SJCRH30 (cell line): ENCODE measurements at regions not wholly inside any gene's neighbourhood (a gene's known extent, or its start where the extent isn't known, plus 50 kb on each side); places are given as distances from the start of the nearest gene placed in this dataset.

Source experiments
- DNase-seq, 2 experiments: peaks; one replicate each; pipeline ENCODE4 v3.0.0-alpha.2; 2015 to 2020
- H3K27ac ChIP-seq: fragments of 250-450 bp; sonication (Bioruptor Pico); 2 replicates; pipeline ENCODE4 v1.5.1; 2020; ENCODE audit warnings: mild to moderate bottlenecking, moderate library complexity
- H3K27me3 ChIP-seq: fragments of 250-450 bp; sonication (Bioruptor Pico); 2 replicates; pipeline ENCODE4 v1.5.1; 2020; ENCODE audit warnings: mild to moderate bottlenecking, moderate library complexity
- H3K36me3 ChIP-seq: fragments of 250-450 bp; sonication (Bioruptor Pico); 2 replicates; pipeline ENCODE4 v1.5.1; 2020; ENCODE audit warnings: mild to moderate bottlenecking, moderate library complexity
- H3K4me1 ChIP-seq: fragments of 250-450 bp; sonication (Bioruptor Pico); 2 replicates; pipeline ENCODE4 v1.5.1; 2020; ENCODE audit warnings: mild to moderate bottlenecking, moderate library complexity
- H3K4me3 ChIP-seq: fragments of 250-450 bp; sonication (Bioruptor Pico); 2 replicates; pipeline ENCODE4 v1.5.1; 2020; ENCODE audit warnings: mild to moderate bottlenecking, moderate library complexity
- H3K9me3 ChIP-seq: fragments of 250-450 bp; sonication (Bioruptor Pico); replicated peaks from 2 replicates; pipeline ENCODE4 v1.5.1; 2020; ENCODE audit warnings: mild to moderate bottlenecking, moderate library complexity

- no peak for DNase-seq
- no peaks in the 10 kb centered on the region for H3K9me3 ChIP-seq
- peaks cover 9% of the 10 kb centered on the region; the same call in 1 of the 2 replicates for H3K4me1 ChIP-seq
- H3K4me3 ChIP-seq: no peak overlapping the region
- H3K36me3 ChIP-seq: no peaks in the 10 kb centered on the region
- no peak overlapping the region for H3K27ac ChIP-seq
- no peaks in the 10 kb centered on the region; the same call in 1 of the 2 replicates for H3K27me3 ChIP-seq
Measured at GRCh38 chr5:173791878-173792277, 96.3 kb upstream of the CPEB4 start.

GRCh38 chr5:173792781-173793547, 95.2 kb upstream of the CPEB4 start:
- no peak overlapping the region for H3K27ac ChIP-seq
- peaks cover 9% of the 10 kb centered on the region; the same call in 1 of the 2 replicates for H3K4me1 ChIP-seq
- no peaks in the 10 kb centered on the region; the same call in 1 of the 2 replicates for H3K27me3 ChIP-seq
- no peaks in the 10 kb centered on the region for H3K36me3 ChIP-seq
- no peak overlapping the region for H3K4me3 ChIP-seq
- no peak for DNase-seq
- H3K9me3 ChIP-seq: no peaks in the 10 kb centered on the region

- Histone ChIP-seq H3K9me3 (no peaks in the 10 kb centered on the region), H3K27me3 (peaks cover under 1% of the 10 kb centered on the region; the same call in 1 of the 2 replicates), H3K27ac (no peak overlapping the region), H3K36me3 (no peaks in the 10 kb centered on the region), H3K4me3 (no peak overlapping the region), H3K4me1 (peaks cover 3% of the 10 kb centered on the region; the same call in 1 of the 2 replicates)
- DNase-seq: no peak
Measured at GRCh38 chr5:173793648-173794548, 94.3 kb upstream of the CPEB4 start.

- H3K9me3 ChIP-seq: no peaks in the 10 kb centered on the region
- no peak overlapping the region for H3K27ac ChIP-seq
- DNase-seq: no peak
- H3K4me3 ChIP-seq: no peak overlapping the region
- H3K4me1 ChIP-seq: no peaks in the 10 kb centered on the region
- peaks cover 4% of the 10 kb centered on the region; the same call in 1 of the 2 replicates for H3K27me3 ChIP-seq
- H3K36me3 ChIP-seq: no peaks in the 10 kb centered on the region
Measured at GRCh38 chr5:173794901-173795416, 93.2 kb upstream of the CPEB4 start.

GRCh38 chr5:173795601-173796000, 92.5 kb upstream of the CPEB4 start:
- Histone ChIP-seq H3K4me1 (no peaks in the 10 kb centered on the region), H3K27ac (no peak overlapping the region), H3K27me3 (peaks cover 4% of the 10 kb centered on the region; the same call in 1 of the 2 replicates), H3K9me3 (no peaks in the 10 kb centered on the region), H3K36me3 (no peaks in the 10 kb centered on the region), H3K4me3 (no peak overlapping the region)
- no peak for DNase-seq

GRCh38 chr5:173796721-173797495, 91.2 kb upstream of the CPEB4 start:
- Histone ChIP-seq H3K9me3 (no peaks in the 10 kb centered on the region), H3K4me3 (no peak overlapping the region), H3K27me3 (peaks cover 4% of the 10 kb centered on the region; the same call in 1 of the 2 replicates), H3K36me3 (no peaks in the 10 kb centered on the region), H3K27ac (no peak overlapping the region), H3K4me1 (no peaks in the 10 kb centered on the region)
- DNase-seq: no peak

GRCh38 chr5:173798127-173798810, 89.9 kb upstream of the CPEB4 start:
- DNase-seq: no peak
- Histone ChIP-seq H3K27me3 (peaks cover 4% of the 10 kb centered on the region; the same call in 1 of the 2 replicates), H3K4me1 (no peaks in the 10 kb centered on the region), H3K4me3 (no peak overlapping the region), H3K9me3 (no peaks in the 10 kb centered on the region), H3K36me3 (no peaks in the 10 kb centered on the region), H3K27ac (no peak overlapping the region)

GRCh38 chr5:173800340-173800739, 87.8 kb upstream of the CPEB4 start:
- Histone ChIP-seq H3K4me1 (no peaks in the 10 kb centered on the region), H3K36me3 (no peaks in the 10 kb centered on the region), H3K27ac (no peak overlapping the region), H3K4me3 (no peak overlapping the region), H3K9me3 (no peaks in the 10 kb centered on the region), H3K27me3 (0 out of 2 replicates have a peak, but pooled peaks cover 4% of the 10 kb centered on the region)
- DNase-seq: no peak

GRCh38 chr5:173801006-173801405, 87.1 kb upstream of the CPEB4 start:
- H3K4me1 ChIP-seq: no peaks in the 10 kb centered on the region
- no peak for DNase-seq
- H3K27ac ChIP-seq: no peak overlapping the region

GRCh38 chr5:173802670-173803165, 85.4 kb upstream of the CPEB4 start:
- no peaks in the 10 kb centered on the region for H3K4me1 ChIP-seq
- H3K36me3 ChIP-seq: no peaks in the 10 kb centered on the region
- no peak overlapping the region for H3K4me3 ChIP-seq
- H3K27me3 ChIP-seq: 0 out of 2 replicates have a peak, but pooled peaks cover 4% of the 10 kb centered on the region
- no peak for DNase-seq
- no peaks in the 10 kb centered on the region for H3K9me3 ChIP-seq
- H3K27ac ChIP-seq: no peak overlapping the region

More at GRCh38 chr5:173801006-173801405, 87.1 kb upstream of the CPEB4 start:
- no peaks in the 10 kb centered on the region for H3K9me3 ChIP-seq
- no peaks in the 10 kb centered on the region for H3K36me3 ChIP-seq
- 0 out of 2 replicates have a peak, but pooled peaks cover 4% of the 10 kb centered on the region for H3K27me3 ChIP-seq
- H3K4me3 ChIP-seq: no peak overlapping the region

GRCh38 chr5:173804579-173804978, 83.6 kb upstream of the CPEB4 start:
- Histone ChIP-seq H3K27ac (no peak overlapping the region), H3K36me3 (no peaks in the 10 kb centered on the region), H3K9me3 (no peaks in the 10 kb centered on the region), H3K4me1 (no peaks in the 10 kb centered on the region), H3K4me3 (no peak overlapping the region), H3K27me3 (no peaks in the 10 kb centered on the region)
- DNase-seq: no peak

- DNase-seq: no peak
- Histone ChIP-seq H3K9me3 (no peaks in the 10 kb centered on the region), H3K36me3 (no peaks in the 10 kb centered on the region), H3K27ac (no peak overlapping the region), H3K4me1 (no peaks in the 10 kb centered on the region), H3K4me3 (no peak overlapping the region), H3K27me3 (no peaks in the 10 kb centered on the region)
Measured at GRCh38 chr5:173806270-173807035, 81.7 kb upstream of the CPEB4 start.

GRCh38 chr5:173807181-173807655, 80.9 kb upstream of the CPEB4 start:
- Histone ChIP-seq H3K4me3 (no peak overlapping the region), H3K27ac (no peak overlapping the region), H3K27me3 (no peaks in the 10 kb centered on the region), H3K36me3 (no peaks in the 10 kb centered on the region), H3K4me1 (no peaks in the 10 kb centered on the region), H3K9me3 (no peaks in the 10 kb centered on the region)
- no peak for DNase-seq
